Tibial nerve (tissue), 4 donors: ENCODE measurements at regions not wholly inside any gene's neighbourhood (a gene's known extent, or its start where the extent isn't known, plus 50 kb on each side); places are given as distances from the start of the nearest gene placed in this dataset.

Source experiments
- EP300 ChIP-seq, 2 donors: sonication (generic); formaldehyde crosslinking; IDR thresholded peaks; one replicate each; pipeline ENCODE4 v1.6.1; 2017; ENCODE audit warnings: antibody characterized with exemption in 2 of 2, mild to moderate bottlenecking in 1 of 2
- POLR2A ChIP-seq, 2 donors: fragments of 450-650 bp; IDR thresholded peaks; one replicate each; pipeline ENCODE4 v1.6.1; 2017; ENCODE audit warnings: antibody characterized with exemption in 2 of 2, mild to moderate bottlenecking in 2 of 2, moderate library complexity in 2 of 2
- TF ChIP-seq, protein P1 (sequence below), 5 experiments: fragments of 200-600 bp in 3 of 5; fragments of 450-650 bp in 2 of 5; sonication (generic) in 3 of 5; IDR thresholded peaks; one replicate each; pipeline ENCODE4 v1.5.1; 2016 to 2019; ENCODE audit warnings: antibody characterized with exemption in 5 of 5, mild to moderate bottlenecking in 3 of 5, moderate library complexity in 2 of 5

DNA sequence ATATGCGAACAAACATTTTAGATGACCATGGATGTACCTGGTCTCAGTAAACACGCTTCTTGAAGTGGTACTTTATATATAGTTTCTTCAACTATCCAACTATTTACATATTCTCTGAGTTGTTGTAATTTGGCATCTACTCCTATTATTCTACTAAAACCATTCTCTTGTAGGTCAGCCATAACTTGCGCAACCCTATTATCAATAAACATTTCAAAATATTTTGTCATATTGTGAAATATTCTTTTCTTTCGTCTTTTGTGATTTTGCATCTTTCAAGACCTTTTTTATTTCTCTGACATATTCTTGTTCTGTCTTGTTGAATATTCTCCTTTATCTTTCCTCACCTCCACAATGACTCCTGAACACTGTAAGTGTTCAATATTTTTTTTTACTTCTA is 753.3 kb downstream of the NXPH1 start:
- TF ChIP-seq EP300 (IDR thresholded peaks at IDR 0.05) (no peak), POLR2A (IDR thresholded peaks at IDR 0.05) (no peak)
- TF ChIP-seq, protein P1, sequence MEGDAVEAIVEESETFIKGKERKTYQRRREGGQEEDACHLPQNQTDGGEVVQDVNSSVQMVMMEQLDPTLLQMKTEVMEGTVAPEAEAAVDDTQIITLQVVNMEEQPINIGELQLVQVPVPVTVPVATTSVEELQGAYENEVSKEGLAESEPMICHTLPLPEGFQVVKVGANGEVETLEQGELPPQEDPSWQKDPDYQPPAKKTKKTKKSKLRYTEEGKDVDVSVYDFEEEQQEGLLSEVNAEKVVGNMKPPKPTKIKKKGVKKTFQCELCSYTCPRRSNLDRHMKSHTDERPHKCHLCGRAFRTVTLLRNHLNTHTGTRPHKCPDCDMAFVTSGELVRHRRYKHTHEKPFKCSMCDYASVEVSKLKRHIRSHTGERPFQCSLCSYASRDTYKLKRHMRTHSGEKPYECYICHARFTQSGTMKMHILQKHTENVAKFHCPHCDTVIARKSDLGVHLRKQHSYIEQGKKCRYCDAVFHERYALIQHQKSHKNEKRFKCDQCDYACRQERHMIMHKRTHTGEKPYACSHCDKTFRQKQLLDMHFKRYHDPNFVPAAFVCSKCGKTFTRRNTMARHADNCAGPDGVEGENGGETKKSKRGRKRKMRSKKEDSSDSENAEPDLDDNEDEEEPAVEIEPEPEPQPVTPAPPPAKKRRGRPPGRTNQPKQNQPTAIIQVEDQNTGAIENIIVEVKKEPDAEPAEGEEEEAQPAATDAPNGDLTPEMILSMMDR (IDR thresholded peaks at IDR 0.05) = no peak
